ENCODE measurements at regions not wholly inside any gene's neighbourhood (a gene's known extent, or its start where the extent isn't known, plus 50 kb on each side); places are given as distances from the start of the nearest gene placed in this dataset.

- ChIA-PET RAD21 (ENCODE audit: low non-redundant PET in 1 of 2, low total read pairs in 2 of 2, uncharacterized antibody in 2 of 2, unreplicated experiment in 2 of 2) (no interaction called here), CTCF (no interaction called here), POLR2A (no interaction called here)
- H3K4me3 ChIP-seq (replicated peaks in 1 of 2; ENCODE audit: low read depth in 1 of 2, low read length in 2 of 2): no peak overlapping the region
- H3K27me3 ChIP-seq (ENCODE audit: insufficient read depth, low read length): 0 out of 2 replicates have a peak, but pooled peaks cover 5% of the 10 kb centered on the region
- H3K9ac ChIP-seq (ENCODE audit: low read length): no peak overlapping the region
- intact Hi-C loops (cut with micrococcal nuclease): no loop called here
- DNase-seq (ENCODE audit: low read depth, low spot score) (no peak), ATAC-seq (no peak)
- no peaks in the 10 kb centered on the region for H4K20me1 ChIP-seq (ENCODE audit: insufficient read depth)
- H3K4me2 ChIP-seq (ENCODE audit: low read length): no peak overlapping the region
- H3K27ac ChIP-seq (ENCODE audit: low read depth, low read length): no peak overlapping the region
- H3K9me2 ChIP-seq (ENCODE audit: insufficient read depth): no peaks in the 10 kb centered on the region
- TF ChIP-seq ELF1 (IDR thresholded peaks at IDR 0.05; ENCODE audit: borderline replicate concordance, low read depth): no peak
- TF ChIP-seq FOSL1 (IDR thresholded peaks at IDR 0.05; ENCODE audit: low read depth): no peak
- no peak for TF ChIP-seq EGR1 (IDR thresholded peaks at IDR 0.05; ENCODE audit: low read depth)
- no peak for TF ChIP-seq RAD21 (IDR thresholded peaks at IDR 0.05; ENCODE audit: low read depth)
- no peak for TF ChIP-seq ZBTB33 (IDR thresholded peaks at IDR 0.05; ENCODE audit: extremely low read depth, insufficient replicate concordance, low read length)
- TF ChIP-seq SP1 (IDR thresholded peaks at IDR 0.05; ENCODE audit: low read depth): no peak
- TF ChIP-seq, protein P1, sequence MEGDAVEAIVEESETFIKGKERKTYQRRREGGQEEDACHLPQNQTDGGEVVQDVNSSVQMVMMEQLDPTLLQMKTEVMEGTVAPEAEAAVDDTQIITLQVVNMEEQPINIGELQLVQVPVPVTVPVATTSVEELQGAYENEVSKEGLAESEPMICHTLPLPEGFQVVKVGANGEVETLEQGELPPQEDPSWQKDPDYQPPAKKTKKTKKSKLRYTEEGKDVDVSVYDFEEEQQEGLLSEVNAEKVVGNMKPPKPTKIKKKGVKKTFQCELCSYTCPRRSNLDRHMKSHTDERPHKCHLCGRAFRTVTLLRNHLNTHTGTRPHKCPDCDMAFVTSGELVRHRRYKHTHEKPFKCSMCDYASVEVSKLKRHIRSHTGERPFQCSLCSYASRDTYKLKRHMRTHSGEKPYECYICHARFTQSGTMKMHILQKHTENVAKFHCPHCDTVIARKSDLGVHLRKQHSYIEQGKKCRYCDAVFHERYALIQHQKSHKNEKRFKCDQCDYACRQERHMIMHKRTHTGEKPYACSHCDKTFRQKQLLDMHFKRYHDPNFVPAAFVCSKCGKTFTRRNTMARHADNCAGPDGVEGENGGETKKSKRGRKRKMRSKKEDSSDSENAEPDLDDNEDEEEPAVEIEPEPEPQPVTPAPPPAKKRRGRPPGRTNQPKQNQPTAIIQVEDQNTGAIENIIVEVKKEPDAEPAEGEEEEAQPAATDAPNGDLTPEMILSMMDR (IDR thresholded peaks at IDR 0.05 in 2 of 3, conservative IDR thresholded peaks at IDR 0.05 in 1 of 3; ENCODE audit: borderline replicate concordance in 1 of 3, insufficient read depth in 1 of 3, low read depth in 2 of 3, low read length in 2 of 3): no peak
- TF ChIP-seq REST (IDR thresholded peaks at IDR 0.05; ENCODE audit: low read depth): no peak
- TF ChIP-seq YY1 (IDR thresholded peaks at IDR 0.05; ENCODE audit: extremely low read depth, insufficient replicate concordance, low read depth, low read length): no peak
- no peak for TF ChIP-seq ZFX (IDR thresholded peaks at IDR 0.05)
- TF ChIP-seq EZH2 (IDR thresholded peaks at IDR 0.05): no peak
- no peak for TF ChIP-seq CBX3 (IDR thresholded peaks at IDR 0.05; ENCODE audit: low read depth)
- TF ChIP-seq, protein P2, sequence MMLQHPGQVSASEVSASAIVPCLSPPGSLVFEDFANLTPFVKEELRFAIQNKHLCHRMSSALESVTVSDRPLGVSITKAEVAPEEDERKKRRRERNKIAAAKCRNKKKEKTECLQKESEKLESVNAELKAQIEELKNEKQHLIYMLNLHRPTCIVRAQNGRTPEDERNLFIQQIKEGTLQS (IDR thresholded peaks at IDR 0.05): no peak
- TF ChIP-seq TCF7L2 (IDR thresholded peaks at IDR 0.05; ENCODE audit: borderline replicate concordance, extremely low read depth, insufficient read depth, insufficient read length): no peak
- H3K9me3 ChIP-seq (ENCODE audit: control insufficient read depth in 1 of 2, insufficient read depth in 1 of 2, low read depth in 1 of 2, low read length in 2 of 2): no peaks in the 10 kb centered on the region
- H3K4me1 ChIP-seq (ENCODE audit: control insufficient read depth in 1 of 2, insufficient read depth in 2 of 2, low read length in 2 of 2): no peaks in the 10 kb centered on the region
- H3K79me2 ChIP-seq (ENCODE audit: insufficient read depth, low read length): no peaks in the 10 kb centered on the region
- no peak overlapping the region for H2AFZ ChIP-seq (ENCODE audit: low read depth, low read length, poor library complexity, severe bottlenecking)
- BruUV-seq (replicated peaks): no TSS peak
- no peaks in the 10 kb centered on the region for H3K36me3 ChIP-seq (ENCODE audit: control insufficient read depth in 1 of 2, insufficient read depth in 2 of 2, low read length in 2 of 2)
Measured at GRCh38 chr5:114719268-114719667, 357.4 kb downstream of the KCNN2 start.
